ENCODE measurements at regions not wholly inside any gene's neighbourhood (a gene's known extent, or its start where the extent isn't known, plus 50 kb on each side); places are given as distances from the start of the nearest gene placed in this dataset.

- TF ChIP-seq GABPA (IDR thresholded peaks at IDR 0.05; ENCODE audit: borderline replicate concordance, insufficient read depth, low read length) (no peak), BCL11A (IDR thresholded peaks at IDR 0.05; ENCODE audit: low read depth in 2 of 2, low read length in 2 of 2) (no peak), POLR2AphosphoS5 (IDR thresholded peaks at IDR 0.05; ENCODE audit: low read depth, low read length) (no peak), USF2 (IDR thresholded peaks at IDR 0.05; ENCODE audit: low read length) (no peak), SP2 (IDR thresholded peaks at IDR 0.05; ENCODE audit: low read length) (no peak), BACH1 (IDR thresholded peaks at IDR 0.05; ENCODE audit: low read length) (no peak), CBX8 (IDR thresholded peaks at IDR 0.05; ENCODE audit: borderline replicate concordance, low read depth, low read length) (no peak)
Measured at GRCh38 chr6:93040375-93040774, 379.0 kb downstream of the EPHA7 start (continued).

All from H1 (cell line).